Endothelial cell of umbilical vein (primary cell): ENCODE measurements at regions not wholly inside any gene's neighbourhood (a gene's known extent, or its start where the extent isn't known, plus 50 kb on each side); places are given as distances from the start of the nearest gene placed in this dataset.

Experiments used
- BruUV-seq: library from RNA; stranded (reverse); fragments of 400-500 nt; replicated peaks from 2 replicates; lab custom pipeline; 2021; lab: Mats Ljungman, UMichigan
- CTCF ChIA-PET: fragments of 300-600, 350-600 bp; sonication (Branson Sonifier 250); formaldehyde crosslinking; loops from one replicate; lab custom pipeline; 2021; ENCODE audit warnings: antibody characterized with exemption, inconsistent platforms; lab: Charles Lee
- POLR2A ChIA-PET: fragments of 300-600, 350-600 bp; sonication (Branson Sonifier 250); formaldehyde crosslinking; loops from one replicate; lab custom pipeline; 2021; ENCODE audit warnings: antibody characterized with exemption, inconsistent platforms; lab: Charles Lee
- DNase-seq: peaks from one replicate; pipeline ENCODE4 v3.0.0-alpha.2; 2011; ENCODE audit warnings: low read depth, low spot score
- FAIRE-seq: peaks from 2 replicates; lab custom pipeline; 2011; peaks lifted over from hg19 to GRCh38; lab: Jason Lieb, UNC
- H2AFZ ChIP-seq: 2 replicates; pipeline ENCODE4 v1.6.0; 2012; ENCODE audit warnings: low read depth, low read length, control low read depth, inconsistent platforms
- H3K27ac ChIP-seq: 2 replicates; pipeline ENCODE4 v1.5.1; 2011; ENCODE audit warnings: low read depth, mild to moderate bottlenecking, control low read depth, low read length, moderate library complexity; ENCODE audit not compliant: insufficient read depth
- H3K27me3 ChIP-seq, 2 experiments: 2 replicates each; pipeline versions ENCODE4 v1.6.0 to v1.6.1; 2011; ENCODE audit warnings: low read length in 2 of 2, mixed read lengths in 1 of 2; ENCODE audit not compliant: control insufficient read depth in 2 of 2, insufficient read depth in 2 of 2
- H3K36me3 ChIP-seq, 2 experiments: 2 replicates in 1 of 2; 3 replicates in 1 of 2; pipeline ENCODE4 v1.5.1; 2011; ENCODE audit warnings: low read length in 2 of 2, mild to moderate bottlenecking in 1 of 2, moderate library complexity in 1 of 2; ENCODE audit not compliant: control insufficient read depth in 2 of 2, insufficient read depth in 2 of 2; ENCODE audit errors: extremely low read depth in 1 of 2
- H3K4me1 ChIP-seq: 3 replicates; pipeline ENCODE4 v1.5.1; 2011; ENCODE audit warnings: mild to moderate bottlenecking, low read length; ENCODE audit not compliant: control insufficient read depth, insufficient read depth; ENCODE audit errors: extremely low read depth
- H3K4me2 ChIP-seq: 2 replicates; pipeline ENCODE4 v1.6.1; 2011; ENCODE audit warnings: low read length, control low read depth, mixed read lengths; ENCODE audit not compliant: insufficient read depth
- H3K4me3 ChIP-seq, 3 experiments: fragments of 200-600 bp in 1 of 3; sonication (generic), shearing (Covaris generic) in 1 of 3; replicated peaks in 1 of 3; 2 replicates each; pipeline ENCODE4 v1.5.1; 2011 to 2016; ENCODE audit warnings: control low read depth in 3 of 3, low read length in 3 of 3, mild to moderate bottlenecking in 2 of 3, inconsistent platforms in 1 of 3, low read depth in 1 of 3, moderate library complexity in 1 of 3; ENCODE audit not compliant: insufficient read depth in 1 of 3
- H3K79me2 ChIP-seq: 2 replicates; pipeline ENCODE4 v1.6.0; 2012; ENCODE audit warnings: low read length, inconsistent platforms; ENCODE audit not compliant: control insufficient read depth, insufficient read depth
- H3K9ac ChIP-seq: replicated peaks from 2 replicates; pipeline ENCODE3; 2011; ENCODE audit warnings: low read length, control low read depth; ENCODE audit not compliant: insufficient read depth; ENCODE audit errors: extremely low read depth
- H3K9me1 ChIP-seq: replicated peaks from 3 replicates; pipeline ENCODE4 v1.6.0; 2011; ENCODE audit warnings: mild to moderate bottlenecking, low read length; ENCODE audit not compliant: control insufficient read depth, insufficient read depth; ENCODE audit errors: extremely low read depth
- H3K9me3 ChIP-seq: replicated peaks from 2 replicates; pipeline ENCODE4 v1.5.1; 2012; ENCODE audit warnings: low read length, inconsistent platforms; ENCODE audit not compliant: control insufficient read depth, insufficient read depth
- H4K20me1 ChIP-seq: replicated peaks from 2 replicates; pipeline ENCODE3; 2011; ENCODE audit warnings: mild to moderate bottlenecking, low read length; ENCODE audit not compliant: control insufficient read depth, insufficient read depth; ENCODE audit errors: extremely low read depth
- CTCF ChIP-seq, 2 donors: IDR thresholded peaks; 1 replicate in 1 of 2; 2 replicates in 1 of 2; pipeline ENCODE4 v1.5.1; 2011; ENCODE audit warnings: low read length in 2 of 2, mild to moderate bottlenecking in 2 of 2, moderate library complexity in 2 of 2, control low read depth in 1 of 2, inconsistent platforms in 1 of 2, low read depth in 1 of 2; ENCODE audit not compliant: insufficient read depth in 1 of 2; ENCODE audit errors: extremely low read depth in 1 of 2
- EZH2 ChIP-seq: IDR thresholded peaks from 2 replicates; pipeline ENCODE4 v1.6.1; 2012; ENCODE audit warnings: borderline replicate concordance, low read depth, mild to moderate bottlenecking, moderate library complexity, low read length, inconsistent platforms; ENCODE audit not compliant: severe bottlenecking
- FOS ChIP-seq: IDR thresholded peaks from 2 replicates; pipeline ENCODE4 v1.6.1; 2011; ENCODE audit warnings: mild to moderate bottlenecking, low read length, moderate library complexity, borderline replicate concordance; ENCODE audit not compliant: insufficient read depth
- GATA2 ChIP-seq: IDR thresholded peaks from 2 replicates; pipeline ENCODE4 v1.7.0; 2011; ENCODE audit warnings: low read depth, mild to moderate bottlenecking, moderate library complexity, mixed read lengths, low read length; ENCODE audit not compliant: insufficient read length, insufficient read depth
- JUN ChIP-seq: IDR thresholded peaks from 2 replicates; pipeline ENCODE4 v1.6.1; 2011; ENCODE audit warnings: borderline replicate concordance, low read depth; ENCODE audit not compliant: insufficient read length, insufficient read depth
- MYC ChIP-seq: IDR thresholded peaks from one replicate; pipeline ENCODE4 v1.6.1; 2011; ENCODE audit warnings: mild to moderate bottlenecking, low read depth, low read length
- POLR2A ChIP-seq: IDR thresholded peaks from 2 replicates; pipeline ENCODE4 v1.6.1; 2012; ENCODE audit warnings: low read depth, mild to moderate bottlenecking, control low read depth, low read length
- POLR2AphosphoS5 ChIP-seq: IDR thresholded peaks from 2 replicates; pipeline ENCODE4 v1.6.1; 2012; ENCODE audit warnings: low read depth, mild to moderate bottlenecking, control low read depth, low read length, moderate library complexity; ENCODE audit not compliant: insufficient read depth
- dilution Hi-C: fragments of 300-500 bp; cut with MboI; formaldehyde crosslinking; loops from one replicate; pipeline ENCODE4 v1.15.0; 2019; ENCODE audit warnings: low sequenced_read_pairs; ENCODE audit not compliant: extremely low pct_ligation_motif_present
- intact Hi-C: fragments of 100-400 bp; cut with micrococcal nuclease; formaldehyde crosslinking; loops from one replicate; pipeline ENCODE4 v1.10.0; 2022
- TF ChIP-seq, protein P1 (sequence below): IDR thresholded peaks from 2 replicates; pipeline ENCODE4 v1.6.1; 2011; ENCODE audit not compliant: insufficient read depth, insufficient read length

DNA sequence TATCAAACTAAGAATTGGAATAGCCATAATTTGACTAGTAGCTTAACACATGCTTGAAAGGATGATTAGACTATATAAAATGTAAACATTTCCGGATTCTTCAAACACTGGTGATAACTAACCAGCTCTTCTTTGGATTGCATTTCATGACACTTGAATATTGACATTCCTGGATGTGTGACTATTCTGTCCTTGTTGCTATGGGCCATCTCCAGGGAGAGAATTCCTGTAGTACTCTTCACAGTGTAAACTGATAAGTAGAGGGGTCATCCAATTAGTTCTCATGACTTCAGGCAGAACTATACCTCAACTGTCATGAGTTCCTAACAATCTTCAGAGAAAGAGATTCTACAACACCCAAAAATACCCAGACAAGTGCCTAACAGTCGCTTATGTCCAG is 1026.7 kb upstream of the TENM3 start:
- H3K9me1 ChIP-seq: no peaks in the 10 kb centered on the region
- no peak overlapping the region for H3K27ac ChIP-seq
- dilution Hi-C loops: no loop called here
- ChIA-PET CTCF (no interaction called here), POLR2A (no interaction called here)
- H4K20me1 ChIP-seq: no peaks in the 10 kb centered on the region
- intact Hi-C loops: no loop called here
- no peaks in the 10 kb centered on the region for H3K79me2 ChIP-seq
- no peak overlapping the region for H2AFZ ChIP-seq
- H3K4me1 ChIP-seq: no peaks in the 10 kb centered on the region
- no peaks in the 10 kb centered on the region for H3K9me3 ChIP-seq
- TF ChIP-seq CTCF (IDR thresholded peaks at IDR 0.05; ENCODE audit: extremely low read depth in 1 of 2, insufficient read depth in 1 of 2, low read depth in 1 of 2, low read length in 2 of 2) (no peak), MYC (no peak), POLR2A (no peak), EZH2 (no peak), GATA2 (no peak), FOS (no peak), POLR2AphosphoS5 (no peak), JUN (no peak)
- TF ChIP-seq, protein P1, sequence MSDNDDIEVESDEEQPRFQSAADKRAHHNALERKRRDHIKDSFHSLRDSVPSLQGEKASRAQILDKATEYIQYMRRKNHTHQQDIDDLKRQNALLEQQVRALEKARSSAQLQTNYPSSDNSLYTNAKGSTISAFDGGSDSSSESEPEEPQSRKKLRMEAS: no peak
- no peak overlapping the region for H3K9ac ChIP-seq
- DNase-seq: no peak
- no peaks in the 10 kb centered on the region for H3K27me3 ChIP-seq
- H3K4me2 ChIP-seq: no peak overlapping the region
- BruUV-seq: no TSS peak
- H3K4me3 ChIP-seq: no peak overlapping the region
- H3K36me3 ChIP-seq: no peaks in the 10 kb centered on the region
- no peak for FAIRE-seq
